Mesendoderm (in vitro differentiated cells): ENCODE measurements at regions not wholly inside any gene's neighbourhood (a gene's known extent, or its start where the extent isn't known, plus 50 kb on each side); places are given as distances from the start of the nearest gene placed in this dataset.

Source experiments
- DNase-seq: peaks from one replicate; pipeline ENCODE4 v3.0.0; 2013
- H2AK5ac ChIP-seq: 2 replicates; pipeline ENCODE4 v1.6.1; 2013; ENCODE audit warnings: low read length, inconsistent platforms
- H2BK120ac ChIP-seq: 2 replicates; pipeline ENCODE4 v1.6.1; 2013; ENCODE audit warnings: low read depth, mild to moderate bottlenecking, low read length, moderate library complexity, mixed read lengths
- H2BK15ac ChIP-seq: replicated peaks from 2 replicates; pipeline ENCODE4 v1.6.1; 2013; ENCODE audit warnings: low read depth, mild to moderate bottlenecking, moderate library complexity
- H2BK5ac ChIP-seq: 2 replicates; pipeline ENCODE4 v1.6.1; 2013; ENCODE audit warnings: low read length, inconsistent platforms
- H3K18ac ChIP-seq: 2 replicates; pipeline ENCODE4 v1.6.1; 2013; ENCODE audit warnings: mild to moderate bottlenecking, low read length, mixed read lengths
- H3K23ac ChIP-seq: one replicate; pipeline ENCODE4 v1.6.1; 2013; ENCODE audit warnings: low read length
- H3K27ac ChIP-seq: 2 replicates; pipeline ENCODE4 v1.5.1; 2013; ENCODE audit warnings: low read depth, mild to moderate bottlenecking, inconsistent platforms, low read length, moderate library complexity
- H3K27me3 ChIP-seq: 2 replicates; pipeline ENCODE4 v1.6.1; 2013; ENCODE audit warnings: low read length, control low read depth, mild to moderate bottlenecking, inconsistent platforms; ENCODE audit not compliant: insufficient read depth, poor library complexity
- H3K36me3 ChIP-seq: 2 replicates; pipeline ENCODE4 v1.6.1; 2013; ENCODE audit warnings: low read length, inconsistent platforms; ENCODE audit not compliant: control insufficient read depth, insufficient read depth
- H3K4ac ChIP-seq: one replicate; pipeline ENCODE4 v1.6.1; 2013; ENCODE audit warnings: low read depth, mild to moderate bottlenecking, low read length, moderate library complexity
- H3K4me1 ChIP-seq: 2 replicates; pipeline ENCODE4 v1.6.1; 2013; ENCODE audit warnings: low read depth, low read length, inconsistent platforms; ENCODE audit not compliant: control insufficient read depth
- H3K4me2 ChIP-seq: 2 replicates; pipeline ENCODE4 v1.6.1; 2013; ENCODE audit warnings: low read length
- H3K4me3 ChIP-seq: 2 replicates; pipeline ENCODE4 v1.5.1; 2013; ENCODE audit warnings: mild to moderate bottlenecking, low read length
- H3K56ac ChIP-seq: one replicate; pipeline ENCODE4 v1.6.1; 2013; ENCODE audit warnings: low read length
- H3K79me1 ChIP-seq: 2 replicates; pipeline ENCODE4 v1.6.1; 2013; ENCODE audit warnings: low read length, inconsistent platforms
- H3K79me2 ChIP-seq: 2 replicates; pipeline ENCODE4 v1.6.1; 2013; ENCODE audit warnings: mild to moderate bottlenecking, low read length; ENCODE audit not compliant: control insufficient read depth, insufficient read depth
- H3K9ac ChIP-seq: 2 replicates; pipeline ENCODE4 v1.6.1; 2013; ENCODE audit warnings: low read length, inconsistent platforms
- H4K5ac ChIP-seq: one replicate; pipeline ENCODE4 v1.6.1; 2013; ENCODE audit warnings: low read length
- H4K8ac ChIP-seq: one replicate; pipeline ENCODE4 v1.6.1; 2013; ENCODE audit warnings: low read depth, mild to moderate bottlenecking, control low read depth, low read length, moderate library complexity
- WGBS: extraction: QIAGEN DNeasy Blood & Tissue Kit; methylation state at CpG from one replicate; pipeline ENCODE4 v1.1.7; 2013; ENCODE audit warnings: low lambda C conversion rate, missing lambda C conversion rate; ENCODE audit not compliant: insufficient coverage; ENCODE audit errors: extremely low coverage; 5-methylcytosine and 5-hydroxymethylcytosine counted together

DNA sequence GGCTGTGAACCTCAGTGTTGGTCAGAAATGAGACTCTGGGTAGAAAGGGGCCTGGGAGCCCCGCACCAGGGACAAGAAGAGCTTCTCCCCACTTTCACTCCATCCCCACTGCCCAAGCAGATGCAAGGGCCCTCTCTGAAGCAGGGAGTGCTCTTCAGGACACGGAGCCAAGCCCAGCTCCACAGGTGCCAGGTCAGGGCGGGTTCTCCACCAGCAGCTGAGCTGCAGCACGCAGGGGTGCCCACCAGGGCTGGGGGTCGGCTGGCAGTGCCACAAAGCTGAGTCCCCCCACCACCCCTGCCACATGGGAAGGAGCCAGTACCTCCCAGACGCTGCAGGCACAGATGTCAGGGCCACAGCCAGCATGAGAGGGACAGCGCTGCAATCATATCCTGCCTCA is 106.2 kb downstream of the INHBB start:
- Histone ChIP-seq H3K23ac (no peak overlapping the region), H4K5ac (no peak overlapping the region), H3K9ac (no peak overlapping the region), H3K56ac (no peak overlapping the region), H3K36me3 (no peaks in the 10 kb centered on the region), H3K4me1 (no peaks in the 10 kb centered on the region), H2BK5ac (no peak overlapping the region), H2AK5ac (no peak overlapping the region), H4K8ac (no peak overlapping the region), H3K79me2 (no peaks in the 10 kb centered on the region), H3K27me3 (no peaks in the 10 kb centered on the region), H3K79me1 (no peaks in the 10 kb centered on the region), H2BK120ac (no peak overlapping the region), H3K4ac (no peak overlapping the region), H3K27ac (no peak overlapping the region), H3K4me2 (no peak overlapping the region), H2BK15ac (no peak overlapping the region), H3K18ac (no peak overlapping the region), H3K4me3 (no peak overlapping the region)
- no CpG with 5 or more reads among the region's 7 CpGs for WGBS
- DNase-seq: no peak

DNA sequence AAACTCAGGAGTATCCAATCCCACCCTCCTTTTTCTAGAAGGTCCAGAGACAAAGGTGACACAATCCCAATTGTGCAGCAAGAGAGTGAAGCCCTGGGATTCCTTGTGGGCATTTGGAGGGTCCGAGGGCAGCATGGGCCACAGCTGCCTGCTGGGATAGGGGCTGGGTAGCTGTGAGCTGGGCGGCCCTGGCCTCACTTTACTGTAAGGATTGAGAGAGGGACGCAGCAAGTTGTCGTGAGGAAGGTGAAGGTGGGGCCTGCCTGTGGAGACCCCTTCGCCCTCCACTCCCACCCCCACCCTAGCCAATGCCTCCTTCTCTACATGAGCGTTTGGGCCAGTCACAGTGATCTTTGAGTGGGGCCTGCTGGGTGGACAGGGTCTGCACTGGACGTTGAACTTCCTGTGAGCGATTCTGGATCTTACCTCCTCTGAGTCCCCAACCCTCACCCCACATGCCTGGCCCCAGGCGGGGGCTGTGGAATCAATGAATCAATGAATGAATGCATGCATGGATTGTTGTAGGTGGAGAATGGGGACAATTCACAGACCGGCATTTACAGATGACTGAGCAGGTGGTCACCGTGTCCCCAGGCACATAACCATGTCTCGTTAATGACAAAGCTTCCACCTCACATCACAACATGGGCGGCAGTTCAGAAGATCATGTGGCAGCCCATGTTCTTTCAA is 107.2 kb downstream of the INHBB start:
- no peak overlapping the region for H4K8ac ChIP-seq
- no peak overlapping the region for H2AK5ac ChIP-seq
- H2BK15ac ChIP-seq: no peak overlapping the region
- H3K4me3 ChIP-seq: no peak overlapping the region
- WGBS: no CpG with 5 or more reads among the region's 13 CpGs
- no peak overlapping the region for H3K9ac ChIP-seq
- no peaks in the 10 kb centered on the region for H3K79me1 ChIP-seq
- no peak for DNase-seq
- no peaks in the 10 kb centered on the region for H3K36me3 ChIP-seq
- no peak overlapping the region for H3K23ac ChIP-seq
- H3K18ac ChIP-seq: no peak overlapping the region
- no peak overlapping the region for H3K27ac ChIP-seq
- no peak overlapping the region for H2BK5ac ChIP-seq
- H3K79me2 ChIP-seq: no peaks in the 10 kb centered on the region
- H3K4ac ChIP-seq: no peak overlapping the region
- H3K4me2 ChIP-seq: no peak overlapping the region
- no peak overlapping the region for H2BK120ac ChIP-seq
- H3K27me3 ChIP-seq: no peaks in the 10 kb centered on the region
- H3K4me1 ChIP-seq: no peaks in the 10 kb centered on the region
- no peak overlapping the region for H3K56ac ChIP-seq
- H4K5ac ChIP-seq: no peak overlapping the region

DNA sequence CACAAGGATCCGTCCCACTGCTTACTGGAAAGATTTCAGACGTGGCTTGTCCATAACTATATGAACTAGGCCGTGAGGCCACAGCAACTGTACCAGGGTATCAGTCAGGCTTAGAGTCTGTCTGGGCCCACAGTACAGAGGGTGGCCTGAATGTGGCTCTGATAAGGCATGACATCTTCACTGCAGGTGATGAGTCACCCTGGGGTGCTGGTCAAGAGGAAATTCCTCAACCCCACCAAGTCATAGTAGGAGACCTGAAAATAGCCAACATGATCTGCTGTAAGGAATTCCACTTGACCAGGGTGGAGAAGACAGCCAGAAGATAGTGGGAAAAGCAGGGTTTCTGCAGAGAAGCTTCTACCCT is 107.7 kb downstream of the INHBB start:
- no peak overlapping the region for H3K27ac ChIP-seq
- H2BK5ac ChIP-seq: no peak overlapping the region
- WGBS: no CpG with 5 or more reads among the region's 3 CpGs
- no peak overlapping the region for H3K9ac ChIP-seq
- no peak overlapping the region for H3K4me3 ChIP-seq
- no peak overlapping the region for H2BK120ac ChIP-seq
- no peak for DNase-seq
- no peak overlapping the region for H2BK15ac ChIP-seq
- H3K56ac ChIP-seq: no peak overlapping the region
- H3K4ac ChIP-seq: no peak overlapping the region
- H3K23ac ChIP-seq: no peak overlapping the region
- no peaks in the 10 kb centered on the region for H3K79me2 ChIP-seq
- no peak overlapping the region for H3K4me2 ChIP-seq
- no peak overlapping the region for H2AK5ac ChIP-seq
- no peak overlapping the region for H4K8ac ChIP-seq
- no peaks in the 10 kb centered on the region for H3K79me1 ChIP-seq
- H3K36me3 ChIP-seq: no peaks in the 10 kb centered on the region
- no peaks in the 10 kb centered on the region for H3K4me1 ChIP-seq
- no peaks in the 10 kb centered on the region for H3K27me3 ChIP-seq
- H3K18ac ChIP-seq: no peak overlapping the region
- H4K5ac ChIP-seq: no peak overlapping the region

DNA sequence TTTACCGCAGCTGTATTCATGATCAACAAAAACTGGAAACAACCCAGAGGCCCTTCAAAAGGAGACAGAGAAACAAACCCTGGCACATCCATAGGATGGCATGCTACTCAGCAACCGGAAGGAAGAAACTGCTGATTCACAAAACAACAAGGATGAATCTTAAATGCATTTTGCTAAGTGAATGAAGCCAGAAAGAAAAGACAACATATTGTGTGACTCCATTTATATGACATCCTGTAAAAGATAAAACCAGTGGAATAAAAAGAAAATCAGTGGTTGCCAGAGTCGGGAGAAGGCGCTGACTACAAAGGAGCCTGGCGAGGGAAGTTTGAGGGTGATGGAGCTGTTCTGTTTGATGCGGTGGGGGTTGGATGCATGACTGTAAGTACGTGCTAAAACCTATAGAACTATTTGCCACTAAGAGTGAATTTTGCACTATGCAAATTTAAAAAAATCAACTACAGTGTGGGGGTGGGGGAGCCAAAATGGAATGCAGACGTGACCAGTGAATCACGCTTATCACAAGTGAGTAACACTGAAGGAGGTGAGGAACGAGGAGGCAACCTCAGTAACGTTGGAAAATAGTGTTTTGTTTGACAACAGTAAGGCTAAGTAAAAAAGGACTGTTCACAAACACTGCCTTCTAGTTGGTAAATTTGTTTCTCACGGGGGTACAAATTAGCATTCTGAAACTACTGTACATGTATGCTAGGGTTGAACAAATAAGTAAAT is 108.9 kb downstream of the INHBB start:
- no peaks in the 10 kb centered on the region for H3K79me2 ChIP-seq
- H3K27me3 ChIP-seq: no peaks in the 10 kb centered on the region
- no peak overlapping the region for H3K56ac ChIP-seq
- H3K4me2 ChIP-seq: no peak overlapping the region
- no peaks in the 10 kb centered on the region for H3K36me3 ChIP-seq
- no peak overlapping the region for H3K18ac ChIP-seq
- no CpG with 5 or more reads among the region's 12 CpGs for WGBS
- H3K23ac ChIP-seq: no peak overlapping the region
- H3K27ac ChIP-seq: no peak overlapping the region
- no peak overlapping the region for H2BK15ac ChIP-seq
- H3K4me3 ChIP-seq: no peak overlapping the region
- no peak overlapping the region for H3K4ac ChIP-seq
- no peaks in the 10 kb centered on the region for H3K4me1 ChIP-seq
- H2BK120ac ChIP-seq: no peak overlapping the region
- no peak overlapping the region for H3K9ac ChIP-seq
- no peaks in the 10 kb centered on the region for H3K79me1 ChIP-seq
- no peak overlapping the region for H4K8ac ChIP-seq
- no peak overlapping the region for H4K5ac ChIP-seq
- H2BK5ac ChIP-seq: no peak overlapping the region
- DNase-seq: no peak
- no peak overlapping the region for H2AK5ac ChIP-seq

DNA sequence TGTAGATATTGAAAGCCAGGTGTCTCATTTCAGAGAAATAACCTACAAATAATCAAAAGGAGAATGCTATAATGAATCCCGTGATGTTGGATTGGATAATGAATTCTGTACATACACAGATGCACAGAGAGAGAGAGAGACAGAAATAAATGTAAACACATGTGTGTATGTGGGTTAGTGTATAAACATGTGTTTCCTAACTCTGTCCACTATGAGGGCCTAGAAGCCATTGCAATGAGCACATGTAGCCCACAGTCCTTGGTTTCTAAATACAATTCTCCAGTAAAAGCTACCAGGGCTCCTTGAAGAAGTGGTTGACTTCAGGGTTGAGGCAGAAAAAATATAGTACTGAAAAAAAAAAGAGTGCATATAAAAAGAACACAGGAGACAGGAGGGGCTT is 109.5 kb downstream of the INHBB start:
- H2BK5ac ChIP-seq: no peak overlapping the region
- H3K27me3 ChIP-seq: no peaks in the 10 kb centered on the region
- no peak overlapping the region for H3K4me2 ChIP-seq
- H3K36me3 ChIP-seq: no peaks in the 10 kb centered on the region
- no peaks in the 10 kb centered on the region for H3K79me1 ChIP-seq
- H3K9ac ChIP-seq: no peak overlapping the region
- H2AK5ac ChIP-seq: no peak overlapping the region
- H4K8ac ChIP-seq: no peak overlapping the region
- H3K23ac ChIP-seq: no peak overlapping the region
- H3K27ac ChIP-seq: no peak overlapping the region
- no peak overlapping the region for H4K5ac ChIP-seq
- no peak overlapping the region for H3K56ac ChIP-seq
- H3K4ac ChIP-seq: no peak overlapping the region
- no peak overlapping the region for H3K4me3 ChIP-seq
- H3K18ac ChIP-seq: no peak overlapping the region
- H2BK15ac ChIP-seq: no peak overlapping the region
- H2BK120ac ChIP-seq: no peak overlapping the region
- no peaks in the 10 kb centered on the region for H3K79me2 ChIP-seq
- no peak for DNase-seq
- WGBS: no CpG with 5 or more reads among the region's 1 CpG
- H3K4me1 ChIP-seq: no peaks in the 10 kb centered on the region

DNA sequence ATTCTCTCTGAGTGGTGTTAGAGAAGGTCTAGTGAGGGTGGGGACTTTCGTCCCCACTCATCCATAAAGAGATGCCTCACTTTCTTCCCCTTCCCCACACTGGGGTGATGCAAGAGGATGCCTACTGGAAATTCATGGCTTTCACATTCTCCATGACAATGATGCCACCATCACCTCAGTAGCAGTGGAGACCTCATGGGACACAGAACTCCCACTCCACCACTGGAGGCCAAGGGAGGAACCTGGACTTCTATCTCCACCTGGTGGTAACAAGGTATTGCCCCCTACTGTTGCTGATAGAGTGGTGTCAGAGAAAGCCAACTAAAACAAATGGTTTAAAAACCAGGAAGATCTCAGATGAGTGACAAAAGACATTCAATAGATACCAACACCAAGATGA is 110.9 kb downstream of the INHBB start:
- DNase-seq: peak; percentile 68
- Histone ChIP-seq H3K56ac (no peak overlapping the region), H2BK15ac (no peak overlapping the region), H3K4ac (no peak overlapping the region), H3K4me3 (no peak overlapping the region), H3K9ac (no peak overlapping the region), H2AK5ac (no peak overlapping the region), H4K5ac (no peak overlapping the region), H3K79me1 (no peaks in the 10 kb centered on the region), H3K79me2 (no peaks in the 10 kb centered on the region), H3K4me1 (no peaks in the 10 kb centered on the region), H2BK120ac (no peak overlapping the region), H3K27me3 (no peaks in the 10 kb centered on the region), H3K18ac (no peak overlapping the region), H3K36me3 (no peaks in the 10 kb centered on the region), H4K8ac (no peak overlapping the region), H2BK5ac (no peak overlapping the region), H3K27ac (no peak overlapping the region), H3K4me2 (no peak overlapping the region), H3K23ac (no peak overlapping the region)
- no CpG with 5 or more reads among the region's 1 CpG for WGBS
